K562 (cell line): ENCODE measurements at regions not wholly inside any gene's neighbourhood (a gene's known extent, or its start where the extent isn't known, plus 50 kb on each side); places are given as distances from the start of the nearest gene placed in this dataset.

ENCODE experiments used
- CC2D1A ChIP-seq: fragments of 450-650 bp; IDR thresholded peaks from 2 replicates; pipeline ENCODE4 v1.6.1; 2017; ENCODE audit warnings: mild to moderate bottlenecking
- HNRNPL ChIP-seq: fragments of 200-400 bp; formaldehyde crosslinking; IDR thresholded peaks from 2 replicates; pipeline ENCODE4 v1.6.1; 2017; ENCODE audit warnings: low read depth, mild to moderate bottlenecking, low read length
- LARP7 ChIP-seq: fragments of 450-650 bp; IDR thresholded peaks from 2 replicates; pipeline ENCODE4 v1.6.1; 2016
- MED1 ChIP-seq: sonication (generic); formaldehyde crosslinking; IDR thresholded peaks from 2 replicates; pipeline ENCODE4 v1.8.1; 2023; ENCODE audit warnings: missing genetic modification reagents, borderline replicate concordance
- MXD1 ChIP-seq: fragments of 250-450 bp; sonication (Bioruptor Pico); IDR thresholded peaks from 2 replicates; pipeline ENCODE4 v1.8.0; 2021; ENCODE audit warnings: borderline replicate concordance, mild to moderate bottlenecking, moderate library complexity; ENCODE audit not compliant: poor library complexity, severe bottlenecking
- NR2F6 ChIP-seq: fragments of 450-650 bp; formaldehyde crosslinking; IDR thresholded peaks from 2 replicates; pipeline ENCODE4 v1.4.0; 2020; ENCODE audit warnings: mild to moderate bottlenecking
- NR3C1 ChIP-seq: sonication (generic); formaldehyde crosslinking; IDR thresholded peaks from 2 replicates; pipeline ENCODE4 v1.8.1; 2022; ENCODE audit warnings: missing genetic modification reagents
- POLR2AphosphoS5 ChIP-seq: IDR thresholded peaks from 2 replicates; pipeline ENCODE4 v1.6.1; 2011; ENCODE audit warnings: mild to moderate bottlenecking, low read depth, low read length, moderate library complexity; ENCODE audit not compliant: control insufficient read depth, insufficient read depth
- SMARCC2 ChIP-seq: fragments of 450-650 bp; IDR thresholded peaks from 2 replicates; pipeline ENCODE4 v1.6.1; 2017; ENCODE audit warnings: antibody characterized with exemption, moderate library complexity, mild to moderate bottlenecking, low read depth
- ZNF280A ChIP-seq: fragments of 450-650 bp; IDR thresholded peaks from 2 replicates; pipeline ENCODE4 v1.6.1; 2018; ENCODE audit warnings: mild to moderate bottlenecking, low read depth; ENCODE audit not compliant: partially characterized antibody
- ZNF282 ChIP-seq: sonication (generic); formaldehyde crosslinking; IDR thresholded peaks from 2 replicates; pipeline ENCODE4 v1.8.1; 2023; ENCODE audit warnings: missing genetic modification reagents
- ZNF445 ChIP-seq: fragments of 250-450 bp; sonication (Bioruptor Pico); IDR thresholded peaks from 2 replicates; pipeline ENCODE4 v1.4.0; 2020; ENCODE audit warnings: low read depth, mild to moderate bottlenecking, moderate library complexity
- ZNF561 ChIP-seq: fragments of 450-650 bp; formaldehyde crosslinking; conservative IDR thresholded peaks from 2 replicates; pipeline ENCODE4 v1.4.0; 2020; ENCODE audit warnings: mild to moderate bottlenecking, moderate library complexity
- ZNF766 ChIP-seq: fragments of 200-800 bp; sonication (Bioruptor generic); conservative IDR thresholded peaks from 2 replicates; pipeline ENCODE4 v1.6.1; 2016; ENCODE audit warnings: missing genetic modification characterization, missing compliant biosample characterization
- TF ChIP-seq, protein P1 (sequence below): fragments of 250-450 bp; sonication (Bioruptor Pico); IDR thresholded peaks from 2 replicates; pipeline ENCODE4 v1.4.0; 2020; ENCODE audit warnings: borderline replicate concordance
- TF ChIP-seq, protein P2 (sequence below), 2 experiments: fragments of 450-650 bp; formaldehyde crosslinking in 1 of 2; IDR thresholded peaks; 2 replicates each; pipeline versions ENCODE4 v1.4.0 to v1.6.1; 2014 to 2020; ENCODE audit warnings: mild to moderate bottlenecking in 2 of 2, borderline replicate concordance in 1 of 2, low read depth in 1 of 2
- TF ChIP-seq, protein P3 (sequence below): fragments of 250-450 bp; sonication (Bioruptor Pico); IDR thresholded peaks from 2 replicates; pipeline ENCODE4 v1.8.0; 2022; ENCODE audit warnings: moderate library complexity, mild to moderate bottlenecking, inconsistent platforms

GRCh38 chr7:106814887-106815286, 50.2 kb upstream of the PIK3CG start (continued):
- TF ChIP-seq, protein P1, sequence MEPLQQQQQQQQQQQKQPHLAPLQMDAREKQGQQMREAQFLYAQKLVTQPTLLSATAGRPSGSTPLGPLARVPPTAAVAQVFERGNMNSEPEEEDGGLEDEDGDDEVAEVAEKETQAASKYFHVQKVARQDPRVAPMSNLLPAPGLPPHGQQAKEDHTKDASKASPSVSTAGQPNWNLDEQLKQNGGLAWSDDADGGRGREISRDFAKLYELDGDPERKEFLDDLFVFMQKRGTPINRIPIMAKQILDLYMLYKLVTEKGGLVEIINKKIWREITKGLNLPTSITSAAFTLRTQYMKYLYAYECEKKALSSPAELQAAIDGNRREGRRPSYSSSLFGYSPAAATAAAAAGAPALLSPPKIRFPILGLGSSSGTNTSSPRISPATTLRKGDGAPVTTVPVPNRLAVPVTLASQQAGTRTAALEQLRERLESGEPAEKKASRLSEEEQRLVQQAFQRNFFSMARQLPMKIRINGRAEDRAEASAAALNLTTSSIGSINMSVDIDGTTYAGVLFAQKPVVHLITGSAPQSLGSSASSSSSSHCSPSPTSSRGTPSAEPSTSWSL (CRISPR knock-in tag), result peak; percentile 79; the same call in 1 of the 2 replicates
- TF ChIP-seq ZNF766 (CRISPR knock-in tag) (peak; percentile 72; the same call in 1 of the 2 replicates), HNRNPL (no peak), CC2D1A (no peak), NR3C1 (no peak), POLR2AphosphoS5 (no peak), MED1 (CRISPR knock-in tag) (no peak), ZNF445 (CRISPR knock-in tag) (no peak), LARP7 (no peak), SMARCC2 (no peak), ZNF561 (CRISPR knock-in tag) (no peak), ZNF282 (CRISPR knock-in tag) (no peak), NR2F6 (no peak), ZNF280A (no peak), MXD1 (CRISPR knock-in tag) (no peak)
- TF ChIP-seq, protein P2, sequence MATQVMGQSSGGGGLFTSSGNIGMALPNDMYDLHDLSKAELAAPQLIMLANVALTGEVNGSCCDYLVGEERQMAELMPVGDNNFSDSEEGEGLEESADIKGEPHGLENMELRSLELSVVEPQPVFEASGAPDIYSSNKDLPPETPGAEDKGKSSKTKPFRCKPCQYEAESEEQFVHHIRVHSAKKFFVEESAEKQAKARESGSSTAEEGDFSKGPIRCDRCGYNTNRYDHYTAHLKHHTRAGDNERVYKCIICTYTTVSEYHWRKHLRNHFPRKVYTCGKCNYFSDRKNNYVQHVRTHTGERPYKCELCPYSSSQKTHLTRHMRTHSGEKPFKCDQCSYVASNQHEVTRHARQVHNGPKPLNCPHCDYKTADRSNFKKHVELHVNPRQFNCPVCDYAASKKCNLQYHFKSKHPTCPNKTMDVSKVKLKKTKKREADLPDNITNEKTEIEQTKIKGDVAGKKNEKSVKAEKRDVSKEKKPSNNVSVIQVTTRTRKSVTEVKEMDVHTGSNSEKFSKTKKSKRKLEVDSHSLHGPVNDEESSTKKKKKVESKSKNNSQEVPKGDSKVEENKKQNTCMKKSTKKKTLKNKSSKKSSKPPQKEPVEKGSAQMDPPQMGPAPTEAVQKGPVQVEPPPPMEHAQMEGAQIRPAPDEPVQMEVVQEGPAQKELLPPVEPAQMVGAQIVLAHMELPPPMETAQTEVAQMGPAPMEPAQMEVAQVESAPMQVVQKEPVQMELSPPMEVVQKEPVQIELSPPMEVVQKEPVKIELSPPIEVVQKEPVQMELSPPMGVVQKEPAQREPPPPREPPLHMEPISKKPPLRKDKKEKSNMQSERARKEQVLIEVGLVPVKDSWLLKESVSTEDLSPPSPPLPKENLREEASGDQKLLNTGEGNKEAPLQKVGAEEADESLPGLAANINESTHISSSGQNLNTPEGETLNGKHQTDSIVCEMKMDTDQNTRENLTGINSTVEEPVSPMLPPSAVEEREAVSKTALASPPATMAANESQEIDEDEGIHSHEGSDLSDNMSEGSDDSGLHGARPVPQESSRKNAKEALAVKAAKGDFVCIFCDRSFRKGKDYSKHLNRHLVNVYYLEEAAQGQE (IDR thresholded peaks at IDR 0.05; ENCODE audit: borderline replicate concordance), result no peak
- TF ChIP-seq, protein P2 (CRISPR knock-in tag; IDR thresholded peaks at IDR 0.05; ENCODE audit: low read depth), result peak; percentile 70; the same call in 1 of the 2 replicates
- TF ChIP-seq, protein P3, sequence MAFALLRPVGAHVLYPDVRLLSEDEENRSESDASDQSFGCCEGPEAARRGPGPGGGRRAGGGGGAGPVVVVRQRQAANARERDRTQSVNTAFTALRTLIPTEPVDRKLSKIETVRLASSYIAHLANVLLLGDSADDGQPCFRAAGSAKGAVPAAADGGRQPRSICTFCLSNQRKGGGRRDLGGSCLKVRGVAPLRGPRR (CRISPR knock-in tag), result peak; percentile 31; the same call in 1 of the 2 replicates
